ENCODE measurements at regions not wholly inside any gene's neighbourhood (a gene's known extent, or its start where the extent isn't known, plus 50 kb on each side); places are given as distances from the start of the nearest gene placed in this dataset.

- no TSS peak for BruUV-seq (replicated peaks)
- Histone ChIP-seq H4K20me1 (ENCODE audit: insufficient read depth, low read length) (no peaks in the 10 kb centered on the region), H3K79me2 (ENCODE audit: insufficient read depth, low read depth, low read length) (no peaks in the 10 kb centered on the region), H2AFZ (ENCODE audit: low read length) (no peak overlapping the region), H3K27ac (ENCODE audit: low read depth, low read length, poor library complexity, severe bottlenecking) (no peak overlapping the region), H3K4me2 (ENCODE audit: low read length) (no peak overlapping the region), H3K36me3 (ENCODE audit: insufficient read depth, low read length) (no peaks in the 10 kb centered on the region), H3K9me3 (ENCODE audit: low read length) (no peaks in the 10 kb centered on the region; the same call in 1 of the 2 replicates), H3K4me1 (ENCODE audit: insufficient read depth, low read length, poor library complexity, severe bottlenecking) (no peaks in the 10 kb centered on the region), H3K4me3 (ENCODE audit: low read depth, low read length, poor library complexity, severe bottlenecking) (no peak overlapping the region), H3K9me2 (ENCODE audit: insufficient read depth, low read length) (no peaks in the 10 kb centered on the region)
- DNase-seq (ENCODE audit: low spot score): no peak
- intact Hi-C loops (cut with micrococcal nuclease; ENCODE audit: unreplicated experiment): no loop called here
- TF ChIP-seq CTCF (conservative IDR thresholded peaks at IDR 0.05; ENCODE audit: low read length): no peak
- no peak for TF ChIP-seq EZH2phosphoT487 (IDR thresholded peaks at IDR 0.05; ENCODE audit: borderline replicate concordance, low read depth, low read length)
- POLR2A ChIA-PET: interaction anchor here (0.6 kb wide), 1 partner anchor 57 kb away, joined by 3 read pairs; no protein-coding TSS in a partner anchor
- CTCF ChIA-PET (ENCODE audit: unreplicated experiment): no interaction called here
Observed at GRCh38 chr16:80915079-80915450, 91.6 kb downstream of the CMC2 start.

- intact Hi-C loops (cut with micrococcal nuclease; ENCODE audit: unreplicated experiment): no loop called here
- no peaks in the 10 kb centered on the region for H4K20me1 ChIP-seq (ENCODE audit: insufficient read depth, low read length)
- H3K4me2 ChIP-seq (ENCODE audit: low read length): no peak overlapping the region
- H3K9me3 ChIP-seq (ENCODE audit: low read length): no peaks in the 10 kb centered on the region; the same call in 1 of the 2 replicates
- no peak overlapping the region for H3K27ac ChIP-seq (ENCODE audit: low read depth, low read length, poor library complexity, severe bottlenecking)
- H3K9me2 ChIP-seq (ENCODE audit: insufficient read depth, low read length): no peaks in the 10 kb centered on the region
- no peaks in the 10 kb centered on the region for H3K4me1 ChIP-seq (ENCODE audit: insufficient read depth, low read length, poor library complexity, severe bottlenecking)
- no TSS peak for BruUV-seq (replicated peaks)
- ChIA-PET POLR2A (interaction anchor here (0.6 kb wide), 1 partner anchor 57 kb away, joined by 3 read pairs; no protein-coding TSS in a partner anchor), CTCF (ENCODE audit: unreplicated experiment) (no interaction called here)
- no peak for TF ChIP-seq CTCF (conservative IDR thresholded peaks at IDR 0.05; ENCODE audit: low read length)
- no peak overlapping the region for H3K4me3 ChIP-seq (ENCODE audit: low read depth, low read length, poor library complexity, severe bottlenecking)
- no peak overlapping the region for H2AFZ ChIP-seq (ENCODE audit: low read length)
- no peaks in the 10 kb centered on the region for H3K36me3 ChIP-seq (ENCODE audit: insufficient read depth, low read length)
- no peak for DNase-seq (ENCODE audit: low spot score)
- H3K79me2 ChIP-seq (ENCODE audit: insufficient read depth, low read depth, low read length): no peaks in the 10 kb centered on the region
Observed at GRCh38 chr16:80914379-80915078, 92.2 kb downstream of the CMC2 start.

- CTCF ChIA-PET (ENCODE audit: unreplicated experiment): no interaction called here
- Histone ChIP-seq H3K4me1 (ENCODE audit: insufficient read depth, low read length, poor library complexity, severe bottlenecking) (no peaks in the 10 kb centered on the region), H2AFZ (ENCODE audit: low read length) (no peak overlapping the region), H3K4me3 (ENCODE audit: low read depth, low read length, poor library complexity, severe bottlenecking) (no peak overlapping the region), H3K27ac (ENCODE audit: low read depth, low read length, poor library complexity, severe bottlenecking) (no peak overlapping the region), H3K79me2 (ENCODE audit: insufficient read depth, low read depth, low read length) (no peaks in the 10 kb centered on the region), H4K20me1 (ENCODE audit: insufficient read depth, low read length) (no peaks in the 10 kb centered on the region), H3K9me3 (ENCODE audit: low read length) (no peaks in the 10 kb centered on the region; the same call in 1 of the 2 replicates), H3K9me2 (ENCODE audit: insufficient read depth, low read length) (no peaks in the 10 kb centered on the region), H3K4me2 (ENCODE audit: low read length) (no peak overlapping the region), H3K36me3 (ENCODE audit: insufficient read depth, low read length) (no peaks in the 10 kb centered on the region)
- TF ChIP-seq CTCF (conservative IDR thresholded peaks at IDR 0.05; ENCODE audit: low read length): no peak
- no peak for TF ChIP-seq EZH2phosphoT487 (IDR thresholded peaks at IDR 0.05; ENCODE audit: borderline replicate concordance, low read depth, low read length)
- intact Hi-C loops (cut with micrococcal nuclease; ENCODE audit: unreplicated experiment): no loop called here
- BruUV-seq (replicated peaks): no TSS peak
- no peak for DNase-seq (ENCODE audit: low spot score)
- POLR2A ChIA-PET: no interaction called here
Observed at GRCh38 chr16:80913397-80913796, 93.3 kb downstream of the CMC2 start.
